ENCODE measurements at regions not wholly inside any gene's neighbourhood (a gene's known extent, or its start where the extent isn't known, plus 50 kb on each side); places are given as distances from the start of the nearest gene placed in this dataset.
"Not testable (repeated sequence)": the region's sequence is repeated elsewhere in the genome, so short reads cannot be mapped to it uniquely, and the experiment has no call there.

DNA sequence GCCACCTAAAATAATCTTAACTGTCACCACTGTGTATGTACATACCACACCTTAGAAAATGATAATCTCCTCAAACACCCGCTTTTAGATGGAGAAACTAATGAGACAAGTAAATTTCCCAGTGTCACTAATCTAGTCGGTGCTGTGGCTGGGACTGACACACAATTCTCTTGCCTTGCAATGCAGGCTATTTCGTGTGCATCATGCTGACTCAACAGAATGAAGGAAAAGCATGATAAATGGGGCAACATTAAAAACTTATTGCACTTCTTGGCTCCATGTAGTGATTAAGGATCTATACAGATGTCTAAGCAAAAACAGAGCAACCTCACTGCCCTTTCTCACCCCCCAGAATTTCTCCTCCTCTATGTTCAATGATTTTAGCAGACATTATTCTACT, 677.9 kb downstream of the DTWD2 start:
- no peaks in the 10 kb centered on the region for H3K36me3 ChIP-seq (ENCODE audit: control insufficient read depth in 2 of 2, insufficient read depth in 2 of 2, low read length in 1 of 2)
- H3K4me1 ChIP-seq (ENCODE audit: control insufficient read depth in 2 of 2, insufficient read depth in 2 of 2, low read length in 1 of 2), result no peaks in the 10 kb centered on the region
- no peak overlapping the region for H3K4me3 ChIP-seq (ENCODE audit: low read depth in 1 of 2, low read length in 2 of 2)
- H3K9me3 ChIP-seq (ENCODE audit: control insufficient read depth in 2 of 2, insufficient read depth in 1 of 2, low read depth in 1 of 2, low read length in 1 of 2), result no peaks in the 10 kb centered on the region
- H3K27ac ChIP-seq (ENCODE audit: low read depth in 2 of 2, low read length in 1 of 2), result no peak overlapping the region
- WGBS, 2 donors, result 55 to 69% methylated on average over 3 of the region's 3 CpGs
- H3K27me3 ChIP-seq (ENCODE audit: control insufficient read depth in 1 of 2, insufficient read depth in 2 of 2, low read length in 2 of 2), result no peaks in the 10 kb centered on the region

DNA sequence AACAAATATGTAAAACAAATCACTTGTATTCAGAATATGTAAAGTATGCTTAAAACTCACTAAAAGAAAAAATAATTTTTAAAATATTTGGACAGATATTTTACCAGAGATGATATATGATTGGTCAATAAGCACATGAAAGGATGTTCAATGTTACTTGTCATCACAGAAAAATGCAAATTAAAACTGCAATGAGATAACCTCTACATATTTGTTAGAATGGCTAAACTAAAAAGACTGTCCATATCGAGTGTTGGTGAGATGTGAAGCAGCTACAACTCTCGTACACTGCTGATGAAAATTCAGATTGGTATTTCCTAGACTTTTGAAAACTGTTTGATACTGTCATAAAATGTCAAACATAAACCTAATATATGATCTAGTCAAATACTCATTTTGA, 685.1 kb downstream of the DTWD2 start:
- Histone ChIP-seq H3K4me1 (ENCODE audit: control insufficient read depth in 2 of 2, insufficient read depth in 2 of 2, low read length in 1 of 2) (no peaks in the 10 kb centered on the region), H3K4me3 (ENCODE audit: low read depth in 1 of 2, low read length in 2 of 2) (no peak overlapping the region), H3K27me3 (ENCODE audit: control insufficient read depth in 1 of 2, insufficient read depth in 2 of 2, low read length in 2 of 2) (no peaks in the 10 kb centered on the region), H3K36me3 (ENCODE audit: control insufficient read depth in 2 of 2, insufficient read depth in 2 of 2, low read length in 1 of 2) (no peaks in the 10 kb centered on the region), H3K27ac (ENCODE audit: low read depth in 2 of 2, low read length in 1 of 2) (no peak overlapping the region), H3K9me3 (ENCODE audit: control insufficient read depth in 2 of 2, insufficient read depth in 1 of 2, low read depth in 1 of 2, low read length in 1 of 2) (no peaks in the 10 kb centered on the region)
- 83 to 85% methylated on average over 2 of the region's 2 CpGs for WGBS, 2 donors

DNA sequence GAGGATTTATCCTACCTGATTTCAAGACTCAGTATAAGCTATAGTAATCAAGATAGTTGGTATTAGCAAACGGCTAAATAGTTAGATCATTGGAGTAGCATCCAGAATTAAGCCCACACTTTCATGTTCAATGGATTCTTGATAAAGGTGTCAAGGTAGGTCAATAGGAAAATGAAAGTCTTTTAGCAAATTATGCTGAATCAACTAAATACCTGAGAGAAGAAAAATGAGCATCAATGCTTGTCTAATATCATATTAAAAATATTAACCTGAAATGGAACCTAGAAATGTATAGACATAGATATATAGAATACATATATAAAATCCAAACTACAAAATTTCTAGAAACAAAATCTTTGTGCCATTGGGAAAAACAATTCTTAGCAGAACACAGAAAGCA, 685.6 kb downstream of the DTWD2 start:
- Histone ChIP-seq H3K36me3 (ENCODE audit: control insufficient read depth in 2 of 2, insufficient read depth in 2 of 2, low read length in 1 of 2) (no peaks in the 10 kb centered on the region), H3K4me3 (ENCODE audit: low read depth in 1 of 2, low read length in 2 of 2) (no peak overlapping the region), H3K27ac (ENCODE audit: low read depth in 2 of 2, low read length in 1 of 2) (no peak overlapping the region), H3K9me3 (ENCODE audit: control insufficient read depth in 2 of 2, insufficient read depth in 1 of 2, low read depth in 1 of 2, low read length in 1 of 2) (no peaks in the 10 kb centered on the region), H3K27me3 (ENCODE audit: control insufficient read depth in 1 of 2, insufficient read depth in 2 of 2, low read length in 2 of 2) (no peaks in the 10 kb centered on the region), H3K4me1 (ENCODE audit: control insufficient read depth in 2 of 2, insufficient read depth in 2 of 2, low read length in 1 of 2) (no peaks in the 10 kb centered on the region)
- WGBS, 2 donors, result 64 to 73% methylated on average over 1 of the region's 1 CpG

DNA sequence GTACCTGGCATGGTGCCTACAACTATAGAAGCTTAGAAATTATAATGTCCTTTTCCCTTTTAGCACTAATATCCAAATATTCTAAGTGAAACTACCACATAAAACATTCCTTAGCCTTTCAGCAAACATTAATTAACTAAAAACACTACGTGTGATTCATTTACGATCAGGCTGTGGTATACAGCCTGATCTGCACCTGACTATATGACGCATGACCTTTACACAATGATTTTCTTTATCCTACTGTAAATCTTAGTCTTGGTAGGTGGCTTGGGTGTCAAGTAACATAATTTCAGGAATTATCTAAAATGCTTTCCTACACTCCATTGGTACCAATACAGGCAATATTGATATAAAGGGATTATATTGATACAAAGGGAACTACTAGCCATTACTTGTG, 686.7 kb downstream of the DTWD2 start:
- WGBS, 2 donors, result 77 to 85% methylated on average over 3 of the region's 3 CpGs
- H3K27ac ChIP-seq (ENCODE audit: low read depth in 2 of 2, low read length in 1 of 2), result no peak overlapping the region
- H3K4me1 ChIP-seq (ENCODE audit: control insufficient read depth in 2 of 2, insufficient read depth in 2 of 2, low read length in 1 of 2), result no peaks in the 10 kb centered on the region
- H3K9me3 ChIP-seq (ENCODE audit: control insufficient read depth in 2 of 2, insufficient read depth in 1 of 2, low read depth in 1 of 2, low read length in 1 of 2), result no peaks in the 10 kb centered on the region
- no peaks in the 10 kb centered on the region for H3K36me3 ChIP-seq (ENCODE audit: control insufficient read depth in 2 of 2, insufficient read depth in 2 of 2, low read length in 1 of 2)
- H3K27me3 ChIP-seq (ENCODE audit: control insufficient read depth in 1 of 2, insufficient read depth in 2 of 2, low read length in 2 of 2), result no peaks in the 10 kb centered on the region
- no peak overlapping the region for H3K4me3 ChIP-seq (ENCODE audit: low read depth in 1 of 2, low read length in 2 of 2)

DNA sequence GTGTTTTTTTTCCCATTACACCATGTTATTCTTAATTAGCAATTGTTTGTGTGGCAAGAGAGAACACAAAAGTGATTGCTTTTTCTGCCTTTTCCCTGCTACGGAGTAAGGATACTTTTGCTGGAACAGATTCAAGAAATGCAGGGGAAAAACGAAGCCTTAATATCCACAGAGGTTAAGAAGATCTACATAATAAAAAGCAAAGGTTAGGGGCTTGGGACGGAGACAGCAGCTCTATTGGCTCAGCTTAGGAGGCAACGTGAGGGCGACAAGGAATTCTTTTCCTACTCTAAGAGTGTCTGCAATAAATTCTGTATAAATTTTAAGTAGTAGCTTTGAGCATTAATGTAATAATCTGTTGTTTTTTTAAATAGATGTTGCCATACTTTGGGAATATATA, 693.3 kb downstream of the DTWD2 start:
- Histone ChIP-seq H3K9me3 (ENCODE audit: control insufficient read depth in 2 of 2, insufficient read depth in 1 of 2, low read depth in 1 of 2, low read length in 1 of 2) (no peaks in the 10 kb centered on the region), H3K27me3 (ENCODE audit: control insufficient read depth in 1 of 2, insufficient read depth in 2 of 2, low read length in 2 of 2) (no peaks in the 10 kb centered on the region), H3K36me3 (ENCODE audit: control insufficient read depth in 2 of 2, insufficient read depth in 2 of 2, low read length in 1 of 2) (no peaks in the 10 kb centered on the region), H3K27ac (ENCODE audit: low read depth in 2 of 2, low read length in 1 of 2) (no peak overlapping the region), H3K4me3 (ENCODE audit: low read depth in 1 of 2, low read length in 2 of 2) (no peak overlapping the region), H3K4me1 (ENCODE audit: control insufficient read depth in 2 of 2, insufficient read depth in 2 of 2, low read length in 1 of 2) (no peaks in the 10 kb centered on the region)
- WGBS, 2 donors, result 46 to 54% methylated on average over 5 of the region's 5 CpGs

DNA sequence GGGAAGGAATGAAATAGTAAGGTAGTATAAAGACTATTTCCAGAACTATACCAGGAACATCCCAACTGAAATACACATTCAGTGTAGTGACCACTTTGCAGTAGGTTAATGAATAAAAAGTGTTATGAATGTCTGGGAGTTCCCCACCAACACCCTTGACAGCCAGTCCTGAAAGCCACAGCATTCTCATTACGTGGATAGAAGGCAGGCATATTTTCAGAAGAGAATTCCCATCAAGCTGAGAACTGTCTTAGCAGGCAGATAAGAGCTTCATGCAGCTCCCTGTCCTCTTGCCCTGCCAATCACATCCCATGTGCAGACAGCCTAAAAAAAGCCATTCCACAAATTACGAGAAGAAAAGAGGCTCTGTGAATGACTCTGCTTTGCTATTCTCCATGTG, 695.0 kb downstream of the DTWD2 start:
- Histone ChIP-seq H3K27ac (ENCODE audit: low read depth in 2 of 2, low read length in 1 of 2) (no peak overlapping the region), H3K4me3 (ENCODE audit: low read depth in 1 of 2, low read length in 2 of 2) (no peak overlapping the region), H3K9me3 (ENCODE audit: control insufficient read depth in 2 of 2, insufficient read depth in 1 of 2, low read depth in 1 of 2, low read length in 1 of 2) (no peaks in the 10 kb centered on the region), H3K27me3 (ENCODE audit: control insufficient read depth in 1 of 2, insufficient read depth in 2 of 2, low read length in 2 of 2) (no peaks in the 10 kb centered on the region), H3K4me1 (ENCODE audit: control insufficient read depth in 2 of 2, insufficient read depth in 2 of 2, low read length in 1 of 2) (no peaks in the 10 kb centered on the region), H3K36me3 (ENCODE audit: control insufficient read depth in 2 of 2, insufficient read depth in 2 of 2, low read length in 1 of 2) (no peaks in the 10 kb centered on the region)
- WGBS, 2 donors, result 81 to 82% methylated on average over 2 of the region's 2 CpGs

DNA sequence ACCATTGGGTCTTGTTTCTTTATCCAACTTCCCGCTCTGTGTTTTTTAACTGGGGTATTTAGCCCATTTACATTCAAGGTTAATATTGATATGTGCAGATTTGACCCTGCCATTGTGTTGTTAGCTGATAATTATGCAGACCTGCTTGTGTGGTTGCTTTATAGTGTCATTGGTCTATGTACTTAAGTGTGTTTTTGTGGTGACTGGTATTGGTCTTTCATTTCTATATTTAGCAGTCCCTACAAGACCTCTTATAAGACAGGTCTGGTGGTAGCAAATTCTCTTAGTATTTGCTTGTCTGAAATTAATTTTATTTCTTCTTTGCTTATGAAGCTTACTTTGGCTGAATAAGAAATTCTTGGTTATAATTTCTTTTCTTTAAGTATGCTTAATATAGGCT, 698.1 kb downstream of the DTWD2 start:
- WGBS, 2 donors, result 57 to 84% methylated on average over 1 of the region's 1 CpG
- Histone ChIP-seq H3K27ac (ENCODE audit: low read depth in 2 of 2, low read length in 1 of 2) (no peak overlapping the region), H3K4me3 (ENCODE audit: low read depth in 1 of 2, low read length in 2 of 2) (no peak overlapping the region), H3K27me3 (ENCODE audit: control insufficient read depth in 1 of 2, insufficient read depth in 2 of 2, low read length in 2 of 2) (no peaks in the 10 kb centered on the region), H3K36me3 (ENCODE audit: control insufficient read depth in 2 of 2, insufficient read depth in 2 of 2, low read length in 1 of 2) (no peaks in the 10 kb centered on the region), H3K9me3 (ENCODE audit: control insufficient read depth in 2 of 2, insufficient read depth in 1 of 2, low read depth in 1 of 2, low read length in 1 of 2) (no peaks in the 10 kb centered on the region), H3K4me1 (ENCODE audit: control insufficient read depth in 2 of 2, insufficient read depth in 2 of 2, low read length in 1 of 2) (no peaks in the 10 kb centered on the region)

DNA sequence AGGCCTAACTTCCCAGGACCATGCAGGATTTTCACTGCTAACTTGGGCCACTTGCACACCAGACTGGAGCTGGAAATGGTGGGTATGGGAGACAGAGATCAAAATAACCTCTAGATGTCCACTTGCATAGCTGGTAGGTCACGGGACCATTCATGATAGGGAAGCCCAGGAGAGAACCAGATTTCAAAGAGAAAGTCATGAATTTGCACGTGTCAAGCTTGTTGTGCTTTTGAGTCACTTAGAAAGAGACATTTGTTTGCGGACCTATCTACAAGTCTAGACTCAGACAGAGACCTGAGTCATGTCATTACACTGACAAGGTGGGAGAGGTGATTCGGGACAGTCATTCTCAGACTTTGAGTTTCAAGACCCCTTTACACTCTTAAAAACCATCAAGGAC, 704.1 kb downstream of the DTWD2 start:
- not testable (repeated sequence) for H3K4me1 ChIP-seq (ENCODE audit: control insufficient read depth in 2 of 2, insufficient read depth in 2 of 2, low read length in 1 of 2); H3K27me3 ChIP-seq (ENCODE audit: control insufficient read depth in 1 of 2, insufficient read depth in 2 of 2, low read length in 2 of 2); H3K27ac ChIP-seq (ENCODE audit: low read depth in 2 of 2, low read length in 1 of 2); H3K4me3 ChIP-seq (ENCODE audit: low read depth in 1 of 2, low read length in 2 of 2); H3K9me3 ChIP-seq (ENCODE audit: control insufficient read depth in 2 of 2, insufficient read depth in 1 of 2, low read depth in 1 of 2, low read length in 1 of 2); H3K36me3 ChIP-seq (ENCODE audit: control insufficient read depth in 2 of 2, insufficient read depth in 2 of 2, low read length in 1 of 2)
- WGBS, 2 donors, result 60 to 70% methylated on average over 4 of the region's 4 CpGs

DNA sequence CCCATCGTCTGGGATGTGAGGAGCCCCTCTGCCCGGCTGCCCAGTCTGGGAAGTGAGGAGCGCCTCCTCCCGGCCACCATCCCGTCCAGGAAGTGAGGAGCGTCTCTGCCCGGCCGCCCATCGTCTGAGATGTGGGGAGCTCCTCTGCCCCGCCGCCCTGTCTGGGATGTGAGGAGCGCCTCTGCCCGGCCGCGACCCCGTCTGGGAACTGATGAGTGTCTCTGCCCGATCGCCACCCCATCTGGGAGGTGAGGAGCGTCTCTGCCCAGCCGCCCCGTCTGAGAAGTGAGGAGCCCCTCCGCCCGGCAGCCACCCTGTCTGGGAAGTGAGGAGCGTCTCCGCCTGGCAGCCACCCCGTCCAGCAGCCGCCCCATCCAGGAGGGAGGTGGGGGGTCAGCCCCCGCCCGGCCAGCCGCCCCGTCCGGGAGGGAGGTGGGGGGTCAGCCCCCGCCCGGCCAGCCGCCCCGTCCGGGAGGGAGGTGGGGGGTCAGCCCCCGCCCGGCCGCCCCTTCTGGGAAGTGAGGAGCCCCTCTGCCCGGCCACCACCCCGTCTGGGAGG, 705.8 kb downstream of the DTWD2 start:
- H3K9me3 ChIP-seq (ENCODE audit: control insufficient read depth in 2 of 2, insufficient read depth in 1 of 2, low read depth in 1 of 2, low read length in 1 of 2); H3K4me1 ChIP-seq (ENCODE audit: control insufficient read depth in 2 of 2, insufficient read depth in 2 of 2, low read length in 1 of 2); H3K27me3 ChIP-seq (ENCODE audit: control insufficient read depth in 1 of 2, insufficient read depth in 2 of 2, low read length in 2 of 2); H3K36me3 ChIP-seq (ENCODE audit: control insufficient read depth in 2 of 2, insufficient read depth in 2 of 2, low read length in 1 of 2); H3K4me3 ChIP-seq (ENCODE audit: low read depth in 1 of 2, low read length in 2 of 2); H3K27ac ChIP-seq (ENCODE audit: low read depth in 2 of 2, low read length in 1 of 2): not testable (repeated sequence)
- WGBS, 2 donors, result 92 to 95% methylated on average over 39 to 41 of the region's 42 CpGs

DNA sequence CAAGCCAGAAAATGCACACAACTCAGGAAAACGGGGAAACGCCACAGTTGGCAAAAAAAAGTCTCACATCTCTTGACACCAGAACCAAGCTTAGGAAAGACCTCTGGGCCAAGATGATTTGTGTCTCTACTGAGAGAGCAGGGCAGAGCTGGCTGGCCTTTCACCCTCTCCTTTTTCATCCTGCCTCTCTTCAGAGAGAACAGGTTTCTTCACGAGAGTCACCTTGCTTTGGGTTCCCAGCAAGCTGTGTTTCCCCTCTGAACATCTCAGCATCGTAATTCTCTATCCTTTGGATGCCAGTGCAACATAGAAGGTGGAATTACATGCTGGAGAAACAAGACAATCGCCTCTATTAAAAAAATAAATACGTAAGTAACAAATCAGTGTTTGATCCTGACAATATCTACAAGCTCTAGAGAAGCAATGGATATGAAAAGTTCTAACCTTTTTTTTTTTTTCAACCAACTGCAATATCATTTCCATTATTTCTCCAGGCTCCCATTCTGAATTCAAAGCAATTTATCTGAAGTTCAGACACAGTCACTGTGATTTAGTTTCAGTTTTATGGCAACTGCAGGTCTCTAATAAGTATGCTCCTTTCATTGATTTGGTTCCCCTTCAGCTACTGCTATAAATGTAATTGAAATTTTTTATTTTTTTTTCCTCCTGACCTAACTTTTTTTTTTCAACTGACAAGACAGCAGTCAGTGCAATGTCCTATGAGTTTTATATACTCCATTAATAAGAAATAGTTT, 708.6 kb downstream of the DTWD2 start:
- no peak overlapping the region for H3K27ac ChIP-seq (ENCODE audit: low read depth in 2 of 2, low read length in 1 of 2)
- 71 to 72% methylated on average over 6 of the region's 6 CpGs for WGBS, 2 donors
- no peak overlapping the region for H3K4me3 ChIP-seq (ENCODE audit: low read depth in 1 of 2, low read length in 2 of 2)
- H3K36me3 ChIP-seq (ENCODE audit: control insufficient read depth in 2 of 2, insufficient read depth in 2 of 2, low read length in 1 of 2), result no peaks in the 10 kb centered on the region
- H3K4me1 ChIP-seq (ENCODE audit: control insufficient read depth in 2 of 2, insufficient read depth in 2 of 2, low read length in 1 of 2), result no peaks in the 10 kb centered on the region
- peaks cover 0 to 3% of the 10 kb centered on the region in 2 donors for H3K9me3 ChIP-seq (ENCODE audit: control insufficient read depth in 2 of 2, insufficient read depth in 1 of 2, low read depth in 1 of 2, low read length in 1 of 2)
- H3K27me3 ChIP-seq (ENCODE audit: control insufficient read depth in 1 of 2, insufficient read depth in 2 of 2, low read length in 2 of 2), result no peaks in the 10 kb centered on the region
